ENCODE measurements at regions not wholly inside any gene's neighbourhood (a gene's known extent, or its start where the extent isn't known, plus 50 kb on each side); places are given as distances from the start of the nearest gene placed in this dataset.

GRCh38 chr12:83476695-83477690, 790.3 kb downstream of the TMTC2 start:
- Mint-ChIP-seq H3K4me1 (ENCODE audit: low read depth, unreplicated experiment) (no peaks in the 10 kb centered on the region), H3K27me3 (ENCODE audit: unreplicated experiment) (no peaks in the 10 kb centered on the region), H3K36me3 (ENCODE audit: unreplicated experiment) (no peaks in the 10 kb centered on the region), H3K4me3 (ENCODE audit: unreplicated experiment) (no peak overlapping the region), H3K27ac (ENCODE audit: unreplicated experiment) (no peak overlapping the region), H3K9me3 (ENCODE audit: unreplicated experiment) (no peaks in the 10 kb centered on the region)
- TF ChIP-seq CTCF (IDR thresholded peaks at IDR 0.05; ENCODE audit: partially characterized antibody, unreplicated experiment) = no peak
- no peak for DNase-seq

- no peaks in the 10 kb centered on the region for H3K27me3 Mint-ChIP-seq (ENCODE audit: unreplicated experiment)
- no peak for DNase-seq
- no peak overlapping the region for H3K27ac Mint-ChIP-seq (ENCODE audit: unreplicated experiment)
- no peak for TF ChIP-seq CTCF (IDR thresholded peaks at IDR 0.05; ENCODE audit: partially characterized antibody, unreplicated experiment)
- H3K36me3 Mint-ChIP-seq (ENCODE audit: unreplicated experiment) = no peaks in the 10 kb centered on the region
- H3K4me1 Mint-ChIP-seq (ENCODE audit: low read depth, unreplicated experiment) = no peaks in the 10 kb centered on the region
- H3K4me3 Mint-ChIP-seq (ENCODE audit: unreplicated experiment) = no peak overlapping the region
- no peaks in the 10 kb centered on the region for H3K9me3 Mint-ChIP-seq (ENCODE audit: unreplicated experiment)
Measured at GRCh38 chr12:83476006-83476405, 789.3 kb downstream of the TMTC2 start.

- Mint-ChIP-seq H3K27ac (ENCODE audit: unreplicated experiment) (no peak overlapping the region), H3K36me3 (ENCODE audit: unreplicated experiment) (no peaks in the 10 kb centered on the region), H3K9me3 (ENCODE audit: unreplicated experiment) (no peaks in the 10 kb centered on the region), H3K4me1 (ENCODE audit: low read depth, unreplicated experiment) (no peaks in the 10 kb centered on the region), H3K27me3 (ENCODE audit: unreplicated experiment) (no peaks in the 10 kb centered on the region), H3K4me3 (ENCODE audit: unreplicated experiment) (no peak overlapping the region)
- no peak for DNase-seq
- no peak for TF ChIP-seq CTCF (IDR thresholded peaks at IDR 0.05; ENCODE audit: partially characterized antibody, unreplicated experiment)
Measured at GRCh38 chr12:83474369-83474768, 787.7 kb downstream of the TMTC2 start.

- DNase-seq = no peak
- Mint-ChIP-seq H3K27ac (ENCODE audit: unreplicated experiment) (no peak overlapping the region), H3K36me3 (ENCODE audit: unreplicated experiment) (no peaks in the 10 kb centered on the region), H3K9me3 (ENCODE audit: unreplicated experiment) (no peaks in the 10 kb centered on the region), H3K4me3 (ENCODE audit: unreplicated experiment) (no peak overlapping the region), H3K4me1 (ENCODE audit: low read depth, unreplicated experiment) (no peaks in the 10 kb centered on the region), H3K27me3 (ENCODE audit: unreplicated experiment) (no peaks in the 10 kb centered on the region)
- no peak for TF ChIP-seq CTCF (IDR thresholded peaks at IDR 0.05; ENCODE audit: partially characterized antibody, unreplicated experiment)
Measured at GRCh38 chr12:83473408-83474095, 786.8 kb downstream of the TMTC2 start.

GRCh38 chr12:83472772-83473171, 786.1 kb downstream of the TMTC2 start:
- H3K9me3 Mint-ChIP-seq (ENCODE audit: unreplicated experiment) = no peaks in the 10 kb centered on the region
- H3K36me3 Mint-ChIP-seq (ENCODE audit: unreplicated experiment) = no peaks in the 10 kb centered on the region
- DNase-seq = no peak
- no peak overlapping the region for H3K4me3 Mint-ChIP-seq (ENCODE audit: unreplicated experiment)
- H3K4me1 Mint-ChIP-seq (ENCODE audit: low read depth, unreplicated experiment) = no peaks in the 10 kb centered on the region
- TF ChIP-seq CTCF (IDR thresholded peaks at IDR 0.05; ENCODE audit: partially characterized antibody, unreplicated experiment) = no peak
- H3K27me3 Mint-ChIP-seq (ENCODE audit: unreplicated experiment) = no peaks in the 10 kb centered on the region
- H3K27ac Mint-ChIP-seq (ENCODE audit: unreplicated experiment) = no peak overlapping the region

Measured in glutamatergic neuron (in vitro differentiated cells).